Endothelial cell (in vitro differentiated cells): ENCODE measurements at regions not wholly inside any gene's neighbourhood (a gene's known extent, or its start where the extent isn't known, plus 50 kb on each side); places are given as distances from the start of the nearest gene placed in this dataset.

Experiments used
- DNase-seq: peaks from one replicate; pipeline ENCODE4 v3.0.0; 2021; ENCODE audit warnings: low spot score
- H3K27ac Mint-ChIP-seq: one replicate; pipeline ENCODE4 v1.8.0; 2021; ENCODE audit warnings: mixed read lengths, inconsistent platforms; ENCODE audit not compliant: unreplicated experiment
- H3K27me3 Mint-ChIP-seq: one replicate; pipeline ENCODE4 v1.8.0; 2021; ENCODE audit warnings: mild to moderate bottlenecking, moderate library complexity, mixed read lengths, inconsistent platforms; ENCODE audit not compliant: unreplicated experiment
- H3K36me3 Mint-ChIP-seq: one replicate; pipeline ENCODE4 v1.8.0; 2021; ENCODE audit warnings: mild to moderate bottlenecking, low read depth, mixed read lengths, inconsistent platforms; ENCODE audit not compliant: unreplicated experiment
- H3K4me1 Mint-ChIP-seq: one replicate; pipeline ENCODE4 v1.8.0; 2021; ENCODE audit warnings: mild to moderate bottlenecking, mixed read lengths, inconsistent platforms; ENCODE audit not compliant: unreplicated experiment
- H3K4me3 Mint-ChIP-seq: one replicate; pipeline ENCODE4 v1.8.0; 2021; ENCODE audit warnings: mild to moderate bottlenecking, mixed read lengths, inconsistent platforms; ENCODE audit not compliant: unreplicated experiment
- H3K9me3 Mint-ChIP-seq: one replicate; pipeline ENCODE4 v1.8.0; 2021; ENCODE audit warnings: mixed read lengths, inconsistent platforms; ENCODE audit not compliant: unreplicated experiment
- TF ChIP-seq, protein P1 (sequence below): fragments of 200-600 bp; sonication (generic); IDR thresholded peaks from one replicate; pipeline ENCODE4 v1.5.0; 2021; ENCODE audit warnings: antibody characterized with exemption; ENCODE audit not compliant: unreplicated experiment

- DNase-seq = no peak
- Mint-ChIP-seq H3K4me1 (peaks cover 8% of the 10 kb centered on the region), H3K36me3 (no peaks in the 10 kb centered on the region), H3K9me3 (no peaks in the 10 kb centered on the region), H3K27ac (no peak overlapping the region), H3K27me3 (peaks cover 3% of the 10 kb centered on the region), H3K4me3 (no peak overlapping the region)
- TF ChIP-seq, protein P1, sequence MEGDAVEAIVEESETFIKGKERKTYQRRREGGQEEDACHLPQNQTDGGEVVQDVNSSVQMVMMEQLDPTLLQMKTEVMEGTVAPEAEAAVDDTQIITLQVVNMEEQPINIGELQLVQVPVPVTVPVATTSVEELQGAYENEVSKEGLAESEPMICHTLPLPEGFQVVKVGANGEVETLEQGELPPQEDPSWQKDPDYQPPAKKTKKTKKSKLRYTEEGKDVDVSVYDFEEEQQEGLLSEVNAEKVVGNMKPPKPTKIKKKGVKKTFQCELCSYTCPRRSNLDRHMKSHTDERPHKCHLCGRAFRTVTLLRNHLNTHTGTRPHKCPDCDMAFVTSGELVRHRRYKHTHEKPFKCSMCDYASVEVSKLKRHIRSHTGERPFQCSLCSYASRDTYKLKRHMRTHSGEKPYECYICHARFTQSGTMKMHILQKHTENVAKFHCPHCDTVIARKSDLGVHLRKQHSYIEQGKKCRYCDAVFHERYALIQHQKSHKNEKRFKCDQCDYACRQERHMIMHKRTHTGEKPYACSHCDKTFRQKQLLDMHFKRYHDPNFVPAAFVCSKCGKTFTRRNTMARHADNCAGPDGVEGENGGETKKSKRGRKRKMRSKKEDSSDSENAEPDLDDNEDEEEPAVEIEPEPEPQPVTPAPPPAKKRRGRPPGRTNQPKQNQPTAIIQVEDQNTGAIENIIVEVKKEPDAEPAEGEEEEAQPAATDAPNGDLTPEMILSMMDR = no peak
These were observed 640.0 kb downstream of the RAB28 start for GRCh38 chr4:12844141-12844540.

DNA sequence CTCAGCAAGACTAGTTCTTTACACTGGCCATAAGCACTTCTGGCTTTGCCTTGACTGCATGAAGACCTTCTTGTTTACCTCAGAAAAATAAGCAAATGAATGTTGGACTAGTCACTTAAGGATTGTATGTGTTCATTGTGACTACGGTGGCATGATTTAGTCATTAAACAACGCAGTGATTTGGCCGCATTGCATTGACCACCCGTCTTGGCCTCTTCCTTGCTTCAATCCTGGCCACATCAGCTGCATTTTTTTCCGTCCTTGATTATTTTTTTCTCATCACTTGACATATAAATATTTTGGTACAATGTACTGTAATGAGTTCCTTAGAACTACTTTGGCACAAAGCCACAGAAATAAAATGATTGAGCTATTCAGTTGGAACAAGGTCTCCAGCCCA, 656.2 kb downstream of the RAB28 start:
- H3K4me1 Mint-ChIP-seq = no peaks in the 10 kb centered on the region
- no peak overlapping the region for H3K27ac Mint-ChIP-seq
- no peaks in the 10 kb centered on the region for H3K27me3 Mint-ChIP-seq
- TF ChIP-seq, protein P1 = no peak
- no peaks in the 10 kb centered on the region for H3K9me3 Mint-ChIP-seq
- no peak for DNase-seq
- H3K4me3 Mint-ChIP-seq = no peak overlapping the region
- H3K36me3 Mint-ChIP-seq = no peaks in the 10 kb centered on the region

DNA sequence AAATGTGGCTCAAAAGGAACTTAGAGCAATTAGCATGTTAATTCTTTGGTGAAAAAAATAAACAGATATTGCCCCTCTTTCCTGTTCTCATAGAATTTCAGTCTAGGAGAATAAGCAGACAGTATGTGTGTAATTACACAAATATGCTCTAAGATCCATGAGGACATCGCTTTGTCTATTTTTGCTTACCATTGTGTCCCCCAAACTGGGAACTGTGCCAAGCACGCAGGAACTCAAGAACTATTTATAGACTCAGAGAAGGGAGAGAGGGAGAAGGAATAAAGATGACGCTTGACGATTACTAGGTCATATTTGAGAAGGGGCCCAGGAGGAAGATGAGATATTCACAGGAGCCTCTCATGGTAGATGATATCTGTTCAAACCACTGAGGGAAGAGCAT, 692.6 kb downstream of the RAB28 start:
- H3K27me3 Mint-ChIP-seq = no peaks in the 10 kb centered on the region
- no peaks in the 10 kb centered on the region for H3K4me1 Mint-ChIP-seq
- H3K9me3 Mint-ChIP-seq = no peaks in the 10 kb centered on the region
- DNase-seq = no peak
- H3K36me3 Mint-ChIP-seq = no peaks in the 10 kb centered on the region
- TF ChIP-seq, protein P1 = no peak
- no peak overlapping the region for H3K27ac Mint-ChIP-seq
- H3K4me3 Mint-ChIP-seq = no peak overlapping the region

GRCh38 chr4:12787261-12787660, 696.9 kb downstream of the RAB28 start:
- Mint-ChIP-seq H3K27ac (no peak overlapping the region), H3K27me3 (no peaks in the 10 kb centered on the region), H3K4me1 (peaks cover 3% of the 10 kb centered on the region), H3K9me3 (no peaks in the 10 kb centered on the region), H3K4me3 (no peak overlapping the region), H3K36me3 (no peaks in the 10 kb centered on the region)
- no peak for DNase-seq
- TF ChIP-seq, protein P1 = no peak

DNA sequence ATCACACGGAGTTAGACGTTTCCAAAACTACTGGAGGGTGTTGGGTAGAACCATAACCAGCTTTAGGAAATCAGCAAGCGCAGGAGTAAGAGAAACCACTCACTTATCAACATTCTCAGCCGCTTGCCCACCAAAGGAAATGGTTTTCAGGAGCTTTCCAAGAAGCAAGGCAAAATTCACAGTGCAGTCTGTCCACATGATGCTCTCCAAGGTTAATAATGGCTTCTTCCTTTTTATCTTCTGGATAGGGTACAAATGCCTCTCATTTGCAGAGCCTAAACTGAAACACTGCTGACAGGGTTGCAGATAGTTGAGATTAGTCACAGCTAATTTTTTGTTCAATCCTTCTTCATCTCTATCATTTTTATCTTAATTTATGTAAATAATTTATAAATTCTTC, 705.4 kb downstream of the RAB28 start:
- no peak overlapping the region for H3K27ac Mint-ChIP-seq
- DNase-seq = no peak
- H3K27me3 Mint-ChIP-seq = no peaks in the 10 kb centered on the region
- no peaks in the 10 kb centered on the region for H3K36me3 Mint-ChIP-seq
- H3K9me3 Mint-ChIP-seq = no peaks in the 10 kb centered on the region
- no peak overlapping the region for H3K4me3 Mint-ChIP-seq
- no peaks in the 10 kb centered on the region for H3K4me1 Mint-ChIP-seq
- TF ChIP-seq, protein P1 = no peak
